Mesothelial cell of epicardium (in vitro differentiated cells): ENCODE measurements at regions not wholly inside any gene's neighbourhood (a gene's known extent, or its start where the extent isn't known, plus 50 kb on each side); places are given as distances from the start of the nearest gene placed in this dataset.

Experiments used
- DNase-seq, 2 experiments: peaks; one replicate each; pipeline ENCODE4 v3.0.0; 2021; ENCODE audit warnings: low spot score in 2 of 2; ENCODE audit not compliant: unreplicated experiment in 2 of 2
- H3K27ac Mint-ChIP-seq: 2 replicates; pipeline ENCODE4 v1.8.0; 2021; ENCODE audit warnings: mixed read lengths
- H3K27me3 Mint-ChIP-seq: 2 replicates; pipeline ENCODE4 v1.8.0; 2021; ENCODE audit warnings: low read depth, mixed read lengths
- H3K36me3 Mint-ChIP-seq: 2 replicates; pipeline ENCODE4 v1.8.0; 2021; ENCODE audit warnings: mixed read lengths
- H3K4me1 Mint-ChIP-seq: 2 replicates; pipeline ENCODE4 v1.8.0; 2021; ENCODE audit warnings: mixed read lengths
- H3K4me3 Mint-ChIP-seq: 2 replicates; pipeline ENCODE4 v1.8.0; 2021; ENCODE audit warnings: mild to moderate bottlenecking, moderate library complexity, mixed read lengths
- H3K9me3 Mint-ChIP-seq: 2 replicates; pipeline ENCODE4 v1.8.0; 2021; ENCODE audit warnings: mixed read lengths
- CTCF ChIP-seq: fragments of 200-600 bp; sonication (generic); IDR thresholded peaks from one replicate; pipeline ENCODE4 v1.5.0; 2021; ENCODE audit warnings: antibody characterized with exemption; ENCODE audit not compliant: unreplicated experiment

GRCh38 chr20:56873836-56874235 lies 244.7 kb downstream of the TFAP2C start:
- Mint-ChIP-seq H3K4me1 (no peaks in the 10 kb centered on the region), H3K9me3 (peaks cover 11% of the 10 kb centered on the region), H3K27me3 (peaks cover 28% of the 10 kb centered on the region), H3K36me3 (no peaks in the 10 kb centered on the region), H3K4me3 (no peak overlapping the region), H3K27ac (no peak overlapping the region)
- no peak for TF ChIP-seq CTCF
- DNase-seq: no peak

- Mint-ChIP-seq H3K9me3 (peaks cover 10% of the 10 kb centered on the region), H3K27me3 (peaks cover 28% of the 10 kb centered on the region), H3K4me3 (no peak overlapping the region), H3K36me3 (no peaks in the 10 kb centered on the region), H3K27ac (no peak overlapping the region), H3K4me1 (no peaks in the 10 kb centered on the region)
- DNase-seq: no peak
- no peak for TF ChIP-seq CTCF
These were observed 246.1 kb downstream of the TFAP2C start for GRCh38 chr20:56875052-56875659.

- Mint-ChIP-seq H3K4me1 (no peaks in the 10 kb centered on the region), H3K27me3 (peaks cover 28% of the 10 kb centered on the region), H3K36me3 (no peaks in the 10 kb centered on the region), H3K9me3 (peaks cover 10% of the 10 kb centered on the region), H3K27ac (no peak overlapping the region), H3K4me3 (no peak overlapping the region)
- TF ChIP-seq CTCF: no peak
- no peak for DNase-seq
These were observed 246.7 kb downstream of the TFAP2C start for GRCh38 chr20:56875803-56876202.

GRCh38 chr20:56885521-56885920 lies 256.4 kb downstream of the TFAP2C start:
- Mint-ChIP-seq H3K4me3 (no peak overlapping the region), H3K27me3 (peaks cover 2% of the 10 kb centered on the region), H3K36me3 (no peaks in the 10 kb centered on the region), H3K4me1 (no peaks in the 10 kb centered on the region), H3K9me3 (peaks cover 3% of the 10 kb centered on the region), H3K27ac (no peak overlapping the region)
- no peak for TF ChIP-seq CTCF
- no peak for DNase-seq

GRCh38 chr20:56890011-56890410 lies 260.9 kb downstream of the TFAP2C start:
- H3K27me3 Mint-ChIP-seq: peaks cover 2% of the 10 kb centered on the region
- no peaks in the 10 kb centered on the region for H3K9me3 Mint-ChIP-seq
- no peak overlapping the region for H3K4me3 Mint-ChIP-seq
- H3K36me3 Mint-ChIP-seq: no peaks in the 10 kb centered on the region
- H3K4me1 Mint-ChIP-seq: no peaks in the 10 kb centered on the region
- H3K27ac Mint-ChIP-seq: no peak overlapping the region
- no peak for TF ChIP-seq CTCF
- DNase-seq: no peak
